Skin epidermis (tissue), 12 donors: ENCODE measurements at regions not wholly inside any gene's neighbourhood (a gene's known extent, or its start where the extent isn't known, plus 50 kb on each side); places are given as distances from the start of the nearest gene placed in this dataset.

ENCODE experiments used
- H3K27ac ChIP-seq, 21 experiments: fragments of 200-600 bp; sonication (generic) in 11 of 21; one replicate each; pipeline ENCODE4 v1.5.0; 2020; ENCODE audit warnings: mild to moderate bottlenecking in 3 of 21, inconsistent platforms in 2 of 21, moderate library complexity in 2 of 21
- H3K4me3 ChIP-seq, 7 experiments: fragments of 200-600 bp; sonication (generic) in 2 of 7; one replicate each; pipeline ENCODE4 v1.5.0; 2020; ENCODE audit warnings: inconsistent platforms in 2 of 7, mild to moderate bottlenecking in 2 of 7, moderate library complexity in 1 of 7

DNA sequence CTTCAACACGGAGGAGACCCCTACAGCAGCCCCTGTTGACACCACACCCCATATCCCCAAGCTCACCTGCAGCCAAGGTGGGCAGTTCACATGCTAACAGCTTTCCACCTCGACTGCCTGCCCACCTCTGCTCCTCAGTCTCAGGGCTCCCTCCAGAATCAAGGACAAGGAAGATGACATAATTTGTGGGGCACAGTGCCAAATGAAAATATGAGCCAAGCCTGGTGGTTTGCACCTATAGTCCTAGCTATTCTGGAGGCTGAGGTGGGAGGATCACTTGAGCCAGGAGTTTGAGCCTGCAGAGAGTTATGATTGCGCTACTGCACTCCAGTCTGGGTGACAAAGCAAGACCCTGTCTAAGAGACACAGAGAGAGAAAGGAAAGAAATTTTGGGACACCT lies 516.3 kb downstream of the BCOR start:
- H3K4me3 ChIP-seq: no peak overlapping the region
- H3K27ac ChIP-seq: no peak overlapping the region

- Histone ChIP-seq H3K27ac (no peak overlapping the region), H3K4me3 (no peak overlapping the region)
Observed at GRCh38 chrX:39582091-39582490, 515.7 kb downstream of the BCOR start.

- H3K27ac ChIP-seq: no peak overlapping the region
- H3K4me3 ChIP-seq: no peak overlapping the region
Observed at GRCh38 chrX:39582976-39583375, 514.8 kb downstream of the BCOR start.

DNA sequence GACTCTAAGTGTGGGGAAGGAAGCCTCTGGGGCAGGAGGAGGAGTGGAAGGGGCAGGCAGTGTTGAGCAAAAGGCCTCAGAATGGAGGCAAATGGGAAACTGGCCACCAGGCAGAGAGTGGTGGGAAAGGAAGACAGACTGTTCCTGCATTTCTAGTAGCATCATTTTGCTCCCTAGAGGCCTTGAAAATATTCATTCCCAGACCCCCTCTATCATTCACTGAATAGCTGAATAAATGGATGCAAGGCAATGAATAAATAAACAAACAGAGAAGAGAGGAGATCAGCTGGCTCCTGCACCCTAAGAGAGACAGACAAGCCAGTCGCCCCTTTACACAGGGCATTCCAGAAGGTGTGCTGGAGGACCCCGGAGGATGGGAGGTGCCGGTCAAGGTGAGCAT lies 511.9 kb downstream of the BCOR start:
- H3K27ac ChIP-seq: no peak overlapping the region
- H3K4me3 ChIP-seq: no peak overlapping the region

DNA sequence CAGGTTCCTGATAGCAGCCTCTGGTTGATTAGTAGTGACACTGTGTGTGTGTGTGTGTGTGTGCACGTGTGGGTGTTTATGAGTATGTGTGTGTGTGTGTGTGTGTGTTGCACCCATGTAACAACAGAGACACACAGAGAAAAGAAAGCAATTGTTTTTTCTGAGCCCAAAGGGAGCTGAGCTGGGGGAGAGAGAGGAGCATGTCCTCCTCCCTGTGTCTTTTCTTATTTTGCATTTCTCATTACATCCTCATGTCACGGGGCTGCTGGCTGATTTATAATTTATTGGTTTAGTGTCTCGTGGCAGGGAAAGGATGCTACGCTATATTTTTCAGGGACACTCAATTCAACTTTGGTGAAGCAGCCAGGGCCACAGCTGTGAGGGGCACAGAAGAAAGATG lies 511.4 kb downstream of the BCOR start:
- H3K4me3 ChIP-seq: no peak overlapping the region
- no peak overlapping the region for H3K27ac ChIP-seq

DNA sequence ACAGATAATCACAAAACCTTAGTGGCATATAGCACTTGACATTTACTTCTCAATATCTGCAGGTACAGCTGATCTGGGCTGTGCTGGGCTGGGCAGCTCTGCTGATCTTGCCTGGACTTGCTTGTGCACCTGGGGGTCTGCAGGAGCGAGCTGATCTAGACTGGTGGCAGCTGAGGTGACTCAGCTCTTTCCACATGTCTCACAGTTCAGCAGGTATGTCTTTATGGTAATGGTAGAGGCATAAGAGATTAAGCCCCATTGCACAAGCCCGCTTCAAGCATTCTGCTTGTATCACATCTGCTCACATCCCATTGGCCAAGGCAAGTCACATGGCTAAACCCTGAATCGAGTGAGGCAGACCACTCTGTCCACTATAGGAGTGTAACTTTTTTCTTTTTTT lies 506.7 kb downstream of the BCOR start:
- no peak overlapping the region for H3K4me3 ChIP-seq
- H3K27ac ChIP-seq: no peak overlapping the region

- H3K27ac ChIP-seq: no peak overlapping the region
- no peak overlapping the region for H3K4me3 ChIP-seq
Observed at GRCh38 chrX:39592776-39593175, 505.0 kb downstream of the BCOR start.

- Histone ChIP-seq H3K4me3 (no peak overlapping the region), H3K27ac (no peak overlapping the region)
Observed at GRCh38 chrX:39595977-39596376, 501.8 kb downstream of the BCOR start.

GRCh38 chrX:39596437-39596836 lies 501.3 kb downstream of the BCOR start:
- no peak overlapping the region for H3K27ac ChIP-seq
- H3K4me3 ChIP-seq: no peak overlapping the region

DNA sequence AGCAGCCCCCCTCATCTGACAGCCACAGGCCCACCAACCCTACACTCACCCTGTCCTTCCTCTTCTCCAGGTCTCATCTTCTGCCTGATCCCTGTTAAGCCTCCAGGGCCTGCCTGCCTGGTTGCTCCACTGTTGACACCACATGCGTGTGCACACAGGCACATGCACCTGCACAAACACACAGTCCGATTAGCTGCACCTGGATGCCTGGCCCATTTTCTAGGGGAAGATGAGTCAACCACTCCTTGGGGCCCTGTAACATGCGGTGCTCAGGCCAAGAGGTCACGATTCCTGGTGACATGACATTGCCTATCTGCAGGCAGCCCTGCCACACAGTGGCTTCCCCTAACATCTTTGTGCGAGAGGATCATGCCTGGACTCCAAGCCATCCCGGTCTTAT lies 498.4 kb downstream of the BCOR start:
- Histone ChIP-seq H3K27ac (no peak overlapping the region), H3K4me3 (no peak overlapping the region)

- no peak overlapping the region for H3K27ac ChIP-seq
- H3K4me3 ChIP-seq: no peak overlapping the region
Observed at GRCh38 chrX:39600222-39600621, 497.5 kb downstream of the BCOR start.

DNA sequence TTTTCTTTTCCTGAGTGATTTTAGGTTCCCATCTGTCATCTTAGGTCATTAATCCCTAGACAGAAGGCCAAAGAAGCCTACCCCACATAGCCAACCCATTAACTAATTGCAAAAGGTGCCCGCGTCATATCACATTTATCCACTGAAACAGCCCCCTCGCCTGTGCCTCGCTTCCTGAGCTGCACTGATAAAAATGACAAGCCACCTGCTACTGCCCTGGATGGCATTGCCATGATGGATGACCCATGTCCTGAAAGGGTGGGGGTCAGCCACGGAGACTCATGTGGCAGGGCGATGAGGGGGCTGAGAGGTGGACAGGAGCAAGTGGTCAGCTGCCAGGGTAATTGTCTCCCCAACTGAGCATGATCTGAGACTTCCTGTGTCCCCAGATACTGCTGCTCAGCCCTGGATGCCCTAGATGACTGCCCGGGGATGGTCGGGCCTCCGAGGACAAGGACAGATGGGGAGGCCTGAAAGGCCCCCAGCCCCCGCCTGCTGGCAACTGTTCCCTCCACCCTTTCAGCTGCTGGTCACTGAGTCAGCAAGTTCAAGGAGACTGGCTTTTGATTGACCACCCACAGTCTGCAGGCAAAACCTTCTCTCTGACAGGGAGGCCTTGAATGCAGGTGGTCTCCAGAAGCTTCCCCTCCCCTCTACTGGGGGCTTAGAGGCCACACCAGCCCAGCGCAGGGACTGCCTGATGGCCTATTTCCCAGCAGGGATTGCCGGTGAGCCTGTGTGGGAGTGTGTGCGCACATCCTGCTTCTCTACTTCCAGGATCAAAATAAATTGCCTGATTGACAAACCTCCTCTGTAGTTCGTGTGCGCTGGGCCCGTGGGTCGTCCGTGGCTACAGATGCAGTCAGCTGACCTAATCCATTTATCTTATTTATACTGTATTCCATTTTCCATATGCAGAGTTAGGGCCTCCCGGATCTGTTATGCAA lies 496.3 kb downstream of the BCOR start:
- no peak overlapping the region for H3K4me3 ChIP-seq
- no peak overlapping the region for H3K27ac ChIP-seq

DNA sequence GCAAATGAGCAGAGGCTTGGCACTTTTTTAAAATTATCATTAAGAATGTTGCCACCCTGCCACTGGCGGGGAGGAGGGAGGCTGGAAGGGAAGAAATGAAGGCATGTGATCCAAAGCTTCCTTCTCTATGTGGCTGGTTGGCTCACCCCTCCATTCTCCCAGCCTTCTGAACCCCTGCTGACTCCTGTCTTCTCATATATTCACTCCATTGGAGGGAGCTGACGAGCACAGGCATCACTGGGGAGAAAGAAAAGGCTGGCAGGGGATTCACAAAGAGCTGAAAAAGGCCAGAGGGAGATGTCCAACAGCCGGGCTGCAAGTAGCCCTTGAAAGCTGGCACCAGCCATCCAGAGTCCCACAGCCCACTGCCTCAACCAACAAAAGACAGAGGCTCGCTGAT lies 495.6 kb downstream of the BCOR start:
- no peak overlapping the region for H3K4me3 ChIP-seq
- H3K27ac ChIP-seq: no peak overlapping the region

- no peak overlapping the region for H3K27ac ChIP-seq
Observed at GRCh38 chrX:39603230-39603629, 494.5 kb downstream of the BCOR start.

GRCh38 chrX:39605183-39605582 lies 492.6 kb downstream of the BCOR start:
- Histone ChIP-seq H3K4me3 (no peak overlapping the region), H3K27ac (no peak overlapping the region)

More at GRCh38 chrX:39603230-39603629, 494.5 kb downstream of the BCOR start:
- H3K4me3 ChIP-seq: no peak overlapping the region

DNA sequence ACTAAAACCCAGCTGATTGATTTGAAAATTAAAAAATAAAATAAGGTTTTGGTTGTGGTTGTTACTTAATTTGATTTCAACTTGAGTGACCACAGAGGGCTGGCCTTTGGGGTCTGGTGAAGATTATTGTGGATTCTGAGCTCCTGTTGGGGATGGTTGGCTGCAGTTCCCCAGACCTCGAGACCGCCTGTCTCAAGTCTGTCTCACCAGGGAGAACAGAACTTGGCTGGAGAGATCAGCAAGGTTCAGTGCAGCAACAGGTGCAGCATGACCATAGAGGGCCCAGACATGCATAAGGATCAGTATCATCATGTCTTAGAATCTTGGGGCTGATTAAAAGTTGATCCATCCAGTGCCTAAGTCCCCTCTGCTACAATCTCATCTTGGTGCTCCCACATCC lies 491.9 kb downstream of the BCOR start:
- no peak overlapping the region for H3K27ac ChIP-seq
- no peak overlapping the region for H3K4me3 ChIP-seq

GRCh38 chrX:39609941-39610340 lies 487.8 kb downstream of the BCOR start:
- H3K27ac ChIP-seq: no peak overlapping the region
- no peak overlapping the region for H3K4me3 ChIP-seq

GRCh38 chrX:39611468-39611867 lies 486.3 kb downstream of the BCOR start:
- H3K27ac ChIP-seq: no peak overlapping the region

GRCh38 chrX:39613482-39613995 lies 484.2 kb downstream of the BCOR start:
- peak overlapping the region in 2 of 7 experiments; percentile 11 to 15 for H3K4me3 ChIP-seq
- no peak overlapping the region for H3K27ac ChIP-seq

More at GRCh38 chrX:39611468-39611867, 486.3 kb downstream of the BCOR start:
- no peak overlapping the region for H3K4me3 ChIP-seq

DNA sequence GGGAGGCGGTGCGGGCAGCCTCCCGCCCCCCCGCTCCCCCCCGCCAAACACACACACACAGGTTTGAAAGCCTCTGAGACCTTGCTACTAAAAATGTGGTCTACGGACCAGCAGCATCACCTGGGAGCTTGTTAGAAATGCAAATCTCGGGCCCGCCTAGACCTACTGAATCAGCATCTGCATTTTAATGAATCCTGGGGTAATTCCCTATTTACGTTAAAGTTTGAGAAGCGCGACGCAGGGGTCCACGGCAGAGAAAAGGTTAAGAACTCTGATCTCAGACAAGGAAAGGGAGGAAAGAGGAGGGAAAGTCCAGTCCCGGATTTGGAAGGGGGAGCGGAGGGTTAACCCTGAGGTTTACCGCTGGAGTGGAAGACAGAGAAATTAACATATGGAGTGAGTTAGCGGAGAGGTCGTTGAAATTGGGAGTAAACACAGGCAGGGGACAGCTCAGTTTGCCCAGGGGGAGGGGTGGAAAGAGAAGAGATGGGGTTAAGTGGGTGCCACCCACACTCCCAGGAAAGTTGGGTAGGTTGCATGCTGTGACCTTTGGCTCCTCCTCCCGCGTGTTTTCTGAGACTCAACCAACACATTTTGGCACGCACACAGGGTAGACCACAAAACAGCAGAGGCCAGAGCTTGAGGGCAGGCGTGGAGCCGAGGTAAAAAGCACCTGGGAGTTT lies 483.6 kb downstream of the BCOR start:
- H3K27ac ChIP-seq: no peak overlapping the region

GRCh38 chrX:39614680-39614998 lies 483.1 kb downstream of the BCOR start:
- no peak overlapping the region for H3K27ac ChIP-seq
- no peak overlapping the region for H3K4me3 ChIP-seq

More for the DNA sequence above, 483.6 kb downstream of the BCOR start:
- H3K4me3 ChIP-seq: peak overlapping the region in 2 of 7 experiments; percentile 11 to 15
